ENCODE measurements at regions not wholly inside any gene's neighbourhood (a gene's known extent, or its start where the extent isn't known, plus 50 kb on each side); places are given as distances from the start of the nearest gene placed in this dataset.

DNA sequence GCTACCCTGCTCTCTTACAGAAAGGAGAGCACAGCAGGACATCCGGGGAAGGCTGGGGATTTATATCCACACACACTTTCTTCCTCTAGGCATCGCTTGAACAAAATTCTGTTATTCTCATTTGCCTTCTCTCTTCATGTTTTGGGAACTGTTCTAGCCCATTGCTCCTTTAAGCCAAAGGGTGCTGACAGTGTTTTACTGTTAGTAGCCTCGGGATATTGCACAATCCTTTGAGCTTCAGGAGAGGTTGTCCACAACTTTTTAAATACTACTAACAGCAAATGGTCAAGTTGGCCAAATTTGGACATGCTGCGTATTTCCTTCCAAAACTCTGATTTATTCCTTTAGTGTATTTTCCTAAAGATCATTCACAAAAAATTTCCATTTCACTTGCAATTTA lies 579.2 kb upstream of the RGS18 start:
- no peak for TF ChIP-seq CTCF (IDR thresholded peaks at IDR 0.05 in 8 of 11, conservative IDR thresholded peaks at IDR 0.05 in 3 of 11)
- no peak for TF ChIP-seq POLR2AphosphoS5 (IDR thresholded peaks at IDR 0.05)
